ENCODE measurements at regions not wholly inside any gene's neighbourhood (a gene's known extent, or its start where the extent isn't known, plus 50 kb on each side); places are given as distances from the start of the nearest gene placed in this dataset.
"Not testable (repeated sequence)": the region's sequence is repeated elsewhere in the genome, so short reads cannot be mapped to it uniquely, and the experiment has no call there.

- no peak for DNase-seq (ENCODE audit: low spot score)
These were observed 571.6 kb downstream of the SH2D4B start for GRCh38 chr10:81109200-81109752.

GRCh38 chr10:81116201-81116600, 578.5 kb downstream of the SH2D4B start:
- no peak for DNase-seq (ENCODE audit: low spot score)

- no peak for DNase-seq (ENCODE audit: low spot score)
These were observed 579.3 kb downstream of the SH2D4B start for GRCh38 chr10:81116990-81117389.

GRCh38 chr10:81127931-81128330, 590.2 kb downstream of the SH2D4B start:
- DNase-seq (ENCODE audit: low spot score), result no peak

- no peak for DNase-seq (ENCODE audit: low spot score)
These were observed 592.3 kb downstream of the SH2D4B start for GRCh38 chr10:81130014-81130413.

GRCh38 chr10:81135851-81136250, 598.1 kb downstream of the SH2D4B start:
- no peak for DNase-seq (ENCODE audit: low spot score)

GRCh38 chr10:81136261-81136660, 598.6 kb downstream of the SH2D4B start:
- no peak for DNase-seq (ENCODE audit: low spot score)

GRCh38 chr10:81145975-81146374, 608.3 kb downstream of the SH2D4B start:
- DNase-seq (ENCODE audit: low spot score), result no peak

- no peak for DNase-seq (ENCODE audit: low spot score)
These were observed 608.7 kb downstream of the SH2D4B start for GRCh38 chr10:81146436-81146835.

GRCh38 chr10:81152656-81153055, 615.0 kb downstream of the SH2D4B start:
- no peak for DNase-seq (ENCODE audit: low spot score)

GRCh38 chr10:81157681-81158080, 620.0 kb downstream of the SH2D4B start:
- DNase-seq (ENCODE audit: low spot score), result no peak

GRCh38 chr10:81177651-81178244, 640.0 kb downstream of the SH2D4B start:
- no peak for DNase-seq (ENCODE audit: low spot score)

- no peak for DNase-seq (ENCODE audit: low spot score)
These were observed 641.6 kb downstream of the SH2D4B start for GRCh38 chr10:81179324-81179723.

GRCh38 chr10:81179805-81180452, 642.2 kb downstream of the SH2D4B start:
- no peak for DNase-seq (ENCODE audit: low spot score)

GRCh38 chr10:81182296-81182695, 644.6 kb downstream of the SH2D4B start:
- no peak for DNase-seq (ENCODE audit: low spot score)

- DNase-seq (ENCODE audit: low spot score), result no peak
These were observed 654.6 kb downstream of the SH2D4B start for GRCh38 chr10:81192221-81192788.

GRCh38 chr10:81200801-81201200, 663.1 kb downstream of the SH2D4B start:
- DNase-seq (ENCODE audit: low spot score), result no peak

- DNase-seq (ENCODE audit: low spot score), result not testable (repeated sequence)
These were observed 667.6 kb upstream of the NRG3 start for GRCh38 chr10:81207359-81207758.

- DNase-seq (ENCODE audit: low spot score), result no peak
These were observed 661.6 kb upstream of the NRG3 start for GRCh38 chr10:81213370-81213769.

- no peak for DNase-seq (ENCODE audit: low spot score)
These were observed 659.5 kb upstream of the NRG3 start for GRCh38 chr10:81215498-81215897.

- no peak for DNase-seq (ENCODE audit: low spot score)
These were observed 658.0 kb upstream of the NRG3 start for GRCh38 chr10:81216949-81217348.

GRCh38 chr10:81218307-81218706, 656.7 kb upstream of the NRG3 start:
- no peak for DNase-seq (ENCODE audit: low spot score)

- DNase-seq (ENCODE audit: low spot score), result no peak
These were observed 655.2 kb upstream of the NRG3 start for GRCh38 chr10:81219758-81220157.
